Frontal cortex (tissue), 3 donors: ENCODE measurements at regions not wholly inside any gene's neighbourhood (a gene's known extent, or its start where the extent isn't known, plus 50 kb on each side); places are given as distances from the start of the nearest gene placed in this dataset.
"Not testable (repeated sequence)": the region's sequence is repeated elsewhere in the genome, so short reads cannot be mapped to it uniquely, and the experiment has no call there.

Experiments used
- DNase-seq, 2 donors: peaks; one replicate each; pipeline ENCODE4 v3.0.0; 2012; ENCODE audit warnings: low spot score in 2 of 2
- FAIRE-seq: peaks from 2 replicates; lab custom pipeline; 2012; peaks lifted over from hg19 to GRCh38; lab: Jason Lieb, UNC
- donor health status: control.
- donor health status: control.
- donor health status: control.

DNA sequence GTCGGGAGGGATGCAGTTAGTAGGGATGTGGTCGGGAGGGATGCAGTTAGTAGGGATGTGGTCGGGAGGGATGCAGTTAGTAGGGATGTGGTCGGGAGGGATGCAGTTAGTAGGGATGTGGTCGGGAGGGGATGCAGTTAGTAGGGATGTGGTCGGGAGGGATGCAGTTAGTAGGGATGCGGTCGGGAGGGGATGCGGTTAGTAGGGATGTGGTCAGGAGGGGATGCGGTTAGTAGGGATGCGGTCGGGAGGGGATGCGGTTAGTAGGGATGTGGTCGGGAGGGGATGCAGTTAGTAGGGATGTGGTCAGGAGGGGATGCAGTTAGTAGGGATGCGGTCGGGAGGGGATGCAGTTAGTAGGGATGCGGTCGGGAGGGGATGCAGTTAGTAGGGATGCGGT is 96.2 kb downstream of the BDH1 start:
- FAIRE-seq, DNase-seq: not testable (repeated sequence)

DNA sequence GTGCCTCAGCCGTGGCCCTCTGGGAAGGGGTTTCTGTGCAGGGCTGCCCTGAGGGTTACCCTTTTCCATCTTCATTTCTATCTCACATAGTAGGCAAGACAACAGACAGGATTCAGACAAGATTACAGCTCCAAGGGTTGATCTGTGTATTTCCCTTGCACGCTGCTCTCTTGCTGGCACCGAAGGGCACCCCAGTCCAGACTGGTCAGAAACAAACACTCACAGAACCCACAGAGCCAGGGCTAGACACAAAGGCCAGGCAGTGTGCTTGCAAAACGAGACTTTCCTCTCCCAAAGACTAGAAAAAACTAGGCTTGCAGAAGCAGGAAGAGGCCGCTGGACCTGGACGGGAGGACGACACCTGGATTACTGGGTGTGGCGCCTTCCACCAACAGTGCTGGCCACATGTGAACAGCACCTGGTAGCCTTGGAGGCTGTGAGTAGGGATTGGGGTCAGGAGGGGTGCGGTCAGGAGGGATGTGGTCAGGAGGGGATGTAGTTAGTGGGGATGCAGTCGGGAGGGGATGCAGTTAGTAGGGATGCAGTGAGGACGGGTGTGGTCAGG is 96.8 kb downstream of the BDH1 start:
- DNase-seq (no peak), FAIRE-seq (no peak)

DNA sequence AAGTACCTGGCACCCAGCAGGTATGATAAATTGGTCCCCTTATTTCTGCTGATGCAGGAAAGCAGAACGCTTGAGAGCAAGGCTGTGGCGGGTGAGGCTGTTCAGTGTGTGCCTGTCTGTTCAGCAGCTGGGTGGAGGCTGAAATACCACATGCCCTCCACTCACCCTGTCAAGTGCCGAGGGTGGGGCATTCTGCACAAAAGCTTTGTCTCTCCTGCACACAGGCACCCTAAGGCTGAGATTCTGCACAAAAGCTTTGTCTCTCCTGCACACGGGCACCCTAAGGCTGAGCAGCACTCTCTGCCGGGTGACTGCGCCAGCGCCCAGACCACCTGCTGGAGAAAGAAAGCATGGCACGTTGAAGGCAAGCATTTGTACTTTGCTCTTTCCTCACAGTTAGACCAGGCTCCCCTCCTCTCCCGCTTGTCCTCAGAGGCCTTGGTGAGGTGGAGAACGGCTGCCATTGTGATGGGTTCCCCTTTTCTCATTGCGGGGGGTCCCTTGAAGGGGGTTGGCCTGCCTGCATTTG is 97.5 kb downstream of the BDH1 start:
- DNase-seq (no peak), FAIRE-seq (no peak)

DNA sequence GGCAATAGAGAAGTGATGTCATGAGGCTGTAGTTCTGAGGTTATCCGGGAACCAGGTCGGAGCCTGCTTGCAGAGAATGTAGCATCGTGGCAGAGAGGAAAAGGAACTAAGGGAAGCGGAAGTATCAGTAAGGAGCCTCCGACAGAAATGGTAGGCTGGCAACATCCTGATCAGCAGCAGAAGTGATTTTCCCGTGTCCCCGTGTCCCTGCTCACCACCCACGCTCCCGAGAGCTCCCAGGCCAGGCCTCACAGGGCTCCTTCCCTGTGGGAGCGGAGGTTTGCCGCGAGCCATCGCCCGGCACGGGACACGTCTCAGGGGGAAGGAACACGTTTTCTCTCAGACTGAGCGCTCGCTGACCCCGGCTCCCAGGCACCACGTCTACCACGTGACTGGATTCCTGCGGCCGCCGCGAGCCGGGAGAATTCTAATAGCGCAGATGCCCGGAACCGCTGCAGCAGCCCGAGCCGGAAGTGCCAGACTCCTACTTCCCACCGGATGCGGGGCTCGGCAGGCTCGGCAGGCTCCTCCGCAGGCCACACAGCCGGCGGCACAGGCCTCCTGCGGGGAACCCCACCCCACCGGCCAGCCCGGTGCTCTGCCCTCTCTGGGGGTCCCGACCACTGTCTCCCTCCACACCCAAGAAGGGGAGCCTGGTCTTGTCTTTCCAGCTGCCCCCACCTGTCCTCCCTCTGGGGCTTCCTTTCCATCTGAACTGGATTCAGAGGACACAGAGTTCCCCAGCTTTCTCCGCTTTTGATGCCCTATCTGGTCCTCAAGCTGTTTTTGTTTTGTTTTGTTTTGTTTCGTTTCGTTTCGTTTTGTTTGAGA is 99.3 kb downstream of the BDH1 start:
- no peak for FAIRE-seq
- DNase-seq, result peak; percentile 56 to 81

DNA sequence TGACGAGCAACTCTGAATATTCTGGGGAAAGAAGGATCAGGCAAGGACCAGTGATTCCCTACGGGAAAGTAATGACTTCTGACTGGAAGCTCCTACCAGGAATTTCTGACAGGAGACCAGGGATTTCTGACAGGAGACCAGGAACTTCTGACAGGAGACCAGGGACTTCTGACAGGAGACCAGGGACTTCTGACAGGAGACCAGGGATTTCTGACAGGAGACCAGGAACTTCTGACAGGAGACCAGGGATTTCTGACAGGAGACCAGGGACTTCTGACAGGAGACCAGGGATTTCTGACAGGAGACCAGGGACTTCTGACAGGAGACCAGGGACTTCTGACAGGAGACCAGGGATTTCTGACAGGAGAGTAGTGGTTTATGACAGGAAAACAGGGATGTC is 100.9 kb downstream of the BDH1 start:
- FAIRE-seq, DNase-seq: not testable (repeated sequence)

DNA sequence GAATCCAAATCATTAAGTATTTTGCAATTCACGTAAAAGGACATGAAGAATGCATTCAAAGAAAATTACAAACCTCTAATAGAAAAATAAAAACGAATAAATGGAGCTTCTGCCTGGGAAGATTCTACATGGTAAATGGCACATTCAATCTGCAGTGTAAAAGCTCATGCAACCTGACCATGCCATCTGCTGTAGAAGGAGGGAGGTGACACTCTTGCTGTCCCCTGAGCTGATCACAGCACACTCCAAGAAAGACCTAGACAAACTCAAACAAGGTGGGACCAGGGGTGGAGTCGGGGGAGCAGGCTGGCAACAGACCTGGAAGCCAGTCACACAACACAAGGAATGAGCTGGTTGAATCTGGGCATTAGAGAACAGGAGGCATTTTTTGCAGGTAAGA is 101.8 kb downstream of the BDH1 start:
- FAIRE-seq (no peak), DNase-seq (no peak)

DNA sequence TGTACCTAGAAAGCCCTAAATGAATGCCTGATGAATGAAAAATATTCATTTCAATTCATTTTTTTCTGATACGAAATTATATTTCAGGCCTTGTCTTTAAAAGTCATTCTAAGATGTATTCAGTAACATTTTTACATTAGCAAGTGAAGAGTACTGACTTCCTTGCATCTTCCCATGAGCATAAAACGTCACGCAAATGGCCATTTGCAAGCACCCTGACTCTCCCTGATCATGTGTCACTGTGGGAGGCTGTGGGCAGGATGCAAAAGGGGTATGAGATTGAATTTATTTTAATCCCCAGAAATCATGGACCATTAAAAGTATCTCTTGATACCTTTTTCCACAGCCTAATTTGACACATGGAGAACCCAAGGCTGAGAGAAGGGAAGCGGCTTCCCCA is 105.0 kb downstream of the BDH1 start:
- DNase-seq, result no peak
- FAIRE-seq, result no peak

DNA sequence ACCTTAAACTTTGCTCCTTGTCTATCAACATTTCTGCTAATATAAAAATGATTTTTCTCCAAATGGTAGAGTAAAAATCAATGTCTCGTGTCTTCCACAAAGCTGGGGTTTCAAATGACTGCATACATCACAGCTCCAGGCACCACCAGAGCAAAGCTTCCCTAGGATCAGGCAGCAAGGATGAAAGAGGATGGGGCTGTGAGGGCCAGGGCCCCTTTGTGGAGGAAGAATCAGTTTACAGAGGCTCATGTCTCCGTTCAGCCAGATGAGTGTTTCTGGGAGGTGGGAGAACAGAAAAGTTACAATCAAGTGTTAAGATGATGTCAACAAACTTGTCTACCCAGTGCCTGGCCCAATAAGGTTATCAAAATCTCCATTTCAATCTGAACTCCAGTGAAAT is 105.5 kb downstream of the BDH1 start:
- DNase-seq (no peak), FAIRE-seq (no peak)

DNA sequence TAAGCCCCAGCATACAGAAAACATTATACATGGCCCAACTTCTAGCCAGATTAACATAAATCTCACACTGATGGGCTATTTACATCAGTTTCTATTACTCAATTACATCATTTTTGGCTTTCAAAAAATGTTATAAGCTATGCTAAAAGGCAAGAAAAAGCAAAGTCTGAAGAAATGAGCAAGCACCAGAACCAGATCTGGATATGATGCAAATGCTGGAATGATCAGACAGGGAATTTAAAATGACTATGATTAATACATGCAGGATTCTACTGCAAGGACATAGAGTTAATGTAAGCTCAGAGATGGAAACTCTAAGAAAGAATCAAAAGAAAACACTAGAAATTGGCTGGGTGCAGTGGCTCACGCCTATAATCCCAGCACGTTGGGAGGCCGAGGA is 106.6 kb downstream of the BDH1 start:
- not testable (repeated sequence) for DNase-seq, FAIRE-seq

DNA sequence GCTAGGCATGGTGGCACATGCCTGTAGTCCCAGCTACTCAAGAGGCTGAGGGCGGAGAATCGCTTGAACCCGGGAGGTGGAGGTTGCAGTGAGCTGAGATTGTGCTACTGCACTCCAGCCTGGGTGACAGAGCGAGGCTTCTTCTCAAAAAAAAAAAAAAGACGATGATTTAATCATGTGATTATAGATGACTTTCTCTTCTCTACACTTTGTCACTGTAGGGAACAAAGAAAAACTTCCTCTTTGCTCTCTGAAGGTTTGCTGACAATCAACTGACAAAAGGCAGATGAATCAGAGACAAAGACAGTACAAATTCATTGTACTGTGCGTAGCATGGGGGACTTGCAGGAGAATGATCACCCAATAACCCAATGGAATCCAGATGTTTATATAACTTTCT is 108.0 kb downstream of the BDH1 start:
- not testable (repeated sequence) for FAIRE-seq, DNase-seq

DNA sequence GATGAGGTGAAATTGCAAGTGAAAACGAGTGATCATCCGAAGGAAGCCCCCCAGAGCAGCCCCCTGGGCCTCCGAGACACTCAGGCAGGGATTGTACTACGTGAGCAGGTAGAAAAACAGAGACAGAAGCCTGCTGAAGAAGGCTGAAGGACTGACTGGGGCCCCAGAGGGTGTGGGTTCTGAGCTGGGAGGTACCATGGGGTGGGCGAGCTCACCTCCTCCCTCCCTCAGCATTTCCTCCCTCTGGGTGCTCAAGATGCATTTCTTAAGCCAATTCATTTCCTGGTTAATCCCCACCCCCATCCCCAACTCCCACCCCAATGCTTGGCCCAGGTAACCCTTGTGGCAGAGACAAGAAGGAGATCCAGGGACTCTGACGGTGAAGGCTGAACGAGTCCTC is 108.7 kb downstream of the BDH1 start:
- no peak for FAIRE-seq
- DNase-seq, result no peak

DNA sequence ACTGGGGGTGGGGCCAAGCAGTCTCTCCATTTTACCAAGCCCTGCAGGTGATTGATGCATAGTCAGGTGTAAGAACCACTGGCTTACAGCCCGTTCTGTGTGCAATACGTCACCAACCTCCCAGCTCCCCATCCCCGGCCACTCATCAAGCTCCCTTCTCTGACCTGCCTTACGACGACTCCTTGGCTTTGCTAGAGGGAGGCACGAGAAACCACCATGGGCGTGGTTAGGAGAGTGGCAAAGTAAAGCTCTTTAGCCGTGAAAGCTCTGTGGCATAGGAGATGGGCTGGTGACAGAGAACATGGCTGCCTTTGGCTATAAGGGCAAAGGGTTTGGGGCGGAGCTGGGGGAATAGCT is 109.1 kb downstream of the BDH1 start:
- FAIRE-seq, result no peak
- DNase-seq, result no peak

DNA sequence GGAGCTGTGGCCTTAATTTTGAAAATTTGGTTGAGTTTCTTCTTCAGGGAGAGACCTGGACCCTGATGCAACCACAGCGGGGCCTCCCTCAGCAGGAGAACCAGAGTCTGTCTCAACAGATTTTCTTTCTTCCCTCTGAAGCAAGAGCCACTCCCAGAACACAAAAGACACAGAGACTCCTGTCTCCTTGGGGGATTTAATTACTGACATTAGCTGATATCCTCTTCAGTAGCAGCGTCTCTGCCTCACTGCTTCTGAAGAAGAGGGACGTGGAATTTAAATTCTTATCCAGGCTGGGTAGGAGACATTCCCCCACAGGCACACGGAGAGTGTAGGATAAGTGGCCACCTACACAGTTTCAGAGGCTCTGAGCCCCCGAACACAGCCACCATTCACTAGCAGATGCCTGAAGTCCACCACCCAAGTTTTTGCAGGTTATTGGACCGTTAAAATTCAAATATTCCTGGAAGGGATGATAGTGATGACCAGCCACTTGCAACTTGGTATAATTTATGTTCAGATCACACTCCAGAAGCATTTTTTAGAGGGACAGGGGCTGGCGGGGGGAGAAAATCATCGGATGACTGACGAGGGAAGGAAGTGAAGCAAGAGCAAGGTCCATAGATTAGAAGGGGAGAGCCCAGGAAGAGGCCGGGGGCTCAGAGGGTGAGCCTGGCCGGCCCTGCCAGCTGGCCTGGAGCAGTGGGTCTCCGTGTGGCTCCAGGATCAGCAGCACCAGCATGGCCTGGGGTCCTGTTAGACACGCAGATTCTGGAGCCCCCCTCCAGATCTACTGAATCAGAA is 109.7 kb downstream of the BDH1 start:
- no peak for DNase-seq
- FAIRE-seq, result no peak

DNA sequence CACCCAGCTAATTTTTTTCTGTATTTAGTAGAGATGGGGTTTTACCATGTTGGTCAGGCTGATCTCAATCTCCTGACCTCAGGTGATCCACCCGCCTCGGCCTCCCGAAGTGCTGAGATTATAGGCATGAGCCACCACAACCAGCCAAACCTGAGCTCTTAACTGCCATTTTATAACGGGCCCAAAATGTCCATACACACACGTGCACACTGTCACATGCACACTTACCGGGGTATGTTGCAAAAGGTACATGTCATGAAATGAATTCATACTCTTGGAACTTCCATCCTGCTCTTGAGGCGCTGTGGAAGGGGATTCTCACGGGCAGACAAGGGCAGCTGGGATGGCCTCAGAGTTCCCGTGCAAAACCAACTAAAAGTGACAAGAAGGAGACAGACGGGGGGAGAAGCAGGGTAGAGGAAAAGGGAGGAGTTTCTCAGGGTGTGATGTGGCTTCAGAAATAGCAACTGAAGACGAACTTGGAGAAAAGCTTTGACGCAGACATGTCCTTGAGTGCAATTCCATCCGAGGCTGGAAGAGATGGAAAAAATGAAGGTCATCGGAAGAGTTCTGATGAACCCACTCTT is 110.9 kb downstream of the BDH1 start:
- no peak for DNase-seq
- FAIRE-seq, result no peak

DNA sequence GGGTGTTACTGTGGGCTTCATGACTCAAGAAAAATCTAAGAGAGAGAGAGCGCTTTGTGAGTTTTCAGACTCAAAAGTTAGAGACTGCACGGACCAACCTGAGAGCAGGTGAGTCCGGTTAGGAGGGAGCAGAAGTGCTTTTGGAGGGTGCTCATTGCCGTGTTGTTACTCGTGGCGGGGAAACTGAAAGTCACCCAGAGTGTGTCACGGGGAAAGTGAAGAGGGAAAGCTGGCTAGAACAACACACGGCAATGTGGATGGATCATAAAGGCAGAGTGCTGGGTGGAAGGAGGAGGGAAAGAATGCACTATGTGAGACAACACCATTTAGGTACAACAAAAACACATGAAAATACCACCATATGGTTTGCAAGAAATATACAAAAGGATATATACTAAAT is 112.3 kb downstream of the BDH1 start:
- no peak for DNase-seq
- no peak for FAIRE-seq

DNA sequence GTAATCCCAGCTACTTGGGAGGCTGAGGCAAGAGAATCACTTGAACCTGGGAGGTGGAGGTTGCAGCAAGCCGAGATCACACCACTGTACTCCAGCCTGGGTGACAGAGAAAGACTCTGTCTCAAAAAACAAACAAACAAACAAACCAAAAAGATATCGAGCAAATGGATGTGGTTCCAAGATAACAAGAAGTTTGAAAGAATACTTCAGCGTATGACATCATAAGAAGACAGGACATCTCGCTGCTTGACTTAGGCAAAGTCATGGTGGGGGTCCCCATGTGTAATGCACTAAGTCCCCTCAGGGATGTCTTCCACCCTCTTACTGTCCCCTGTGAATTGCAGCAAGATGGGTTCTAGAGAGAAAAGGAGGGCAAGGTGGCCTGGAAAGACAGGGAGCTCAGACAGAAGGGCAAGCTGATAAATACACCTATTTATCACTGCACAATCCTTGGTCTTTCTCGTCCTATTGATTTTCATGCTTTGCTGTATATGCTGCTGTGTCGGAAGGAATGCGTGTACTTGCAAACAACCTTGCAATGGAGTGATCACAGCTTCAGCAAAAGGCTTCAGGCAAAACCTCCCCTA is 115.0 kb downstream of the BDH1 start:
- FAIRE-seq (no peak), DNase-seq (no peak)

DNA sequence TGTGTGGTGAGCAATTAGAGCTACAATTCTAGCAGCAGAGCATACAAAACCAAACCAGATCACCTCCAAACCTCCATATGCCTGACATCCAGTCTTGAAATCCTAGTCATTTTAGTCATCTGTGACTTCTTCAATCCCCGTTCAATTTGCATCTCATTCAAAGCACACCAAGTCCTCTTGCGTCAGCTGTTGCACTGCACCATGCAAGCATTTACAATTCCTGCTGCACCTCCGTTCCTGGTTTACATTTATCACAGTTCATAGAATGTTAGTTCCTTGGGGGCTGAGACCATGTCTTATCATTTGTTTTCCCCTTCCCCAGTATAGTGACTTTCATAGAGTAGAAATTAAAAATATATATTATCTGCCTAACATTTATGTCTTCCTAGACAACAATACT is 116.9 kb downstream of the BDH1 start:
- DNase-seq (no peak), FAIRE-seq (no peak)

DNA sequence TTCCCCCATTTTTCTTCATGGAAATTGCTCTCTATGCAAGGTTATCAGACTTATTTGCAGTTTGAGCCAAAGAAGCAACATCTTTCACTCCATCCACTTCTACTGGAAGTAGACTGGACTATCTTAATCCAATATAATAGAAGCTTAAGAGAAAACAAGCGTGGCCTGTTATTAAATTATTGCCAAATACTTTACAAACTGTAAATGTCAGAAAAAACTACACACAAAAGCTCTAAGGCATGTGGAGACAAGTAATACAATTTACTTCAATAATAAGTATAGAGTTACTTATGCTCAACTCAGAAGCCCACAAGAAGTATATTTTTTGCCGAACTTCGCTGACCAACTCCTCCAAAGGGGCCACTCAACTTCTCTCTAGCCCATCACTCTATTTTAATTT is 120.3 kb downstream of the BDH1 start:
- FAIRE-seq, result no peak

DNA sequence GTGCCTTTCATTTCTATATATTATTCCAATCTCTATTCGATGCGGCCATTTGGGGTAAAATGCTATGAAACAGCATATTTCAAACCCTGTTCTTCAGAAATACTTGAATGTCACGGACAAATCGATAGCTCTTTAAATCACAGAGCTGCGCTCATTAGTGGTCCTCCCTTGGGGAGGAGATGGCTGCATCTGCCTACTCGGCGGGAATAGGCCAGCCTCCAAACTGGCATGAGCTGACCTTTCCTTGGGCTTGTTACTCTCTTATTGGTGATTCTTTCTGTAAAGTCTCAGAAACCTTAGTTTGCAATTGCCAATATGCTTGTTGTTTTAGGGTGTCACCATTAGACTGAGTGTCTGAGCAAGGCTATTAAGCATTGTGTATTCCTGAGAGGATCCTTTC is 120.9 kb downstream of the BDH1 start:
- FAIRE-seq, result no peak

More for the DNA sequence above, 120.3 kb downstream of the BDH1 start:
- no peak for DNase-seq

More for the DNA sequence above, 120.9 kb downstream of the BDH1 start:
- no peak for DNase-seq
